Dendritic cell treated with granulocyte-macrophage colony-stimulating factor and Interleukin-4, amounts not matched to agents 40 ng/mL and 50 ng/mL, for 4 days (primary cell): ENCODE measurements at regions not wholly inside any gene's neighbourhood (a gene's known extent, or its start where the extent isn't known, plus 50 kb on each side); places are given as distances from the start of the nearest gene placed in this dataset.

ENCODE experiments used
- H3K27ac Mint-ChIP-seq: one replicate; pipeline ENCODE4 v1.8.0; 2022; ENCODE audit warnings: mild to moderate bottlenecking, mixed read lengths
- H3K27me3 Mint-ChIP-seq: one replicate; pipeline ENCODE4 v1.8.0; 2022; ENCODE audit warnings: mild to moderate bottlenecking, mixed read lengths
- H3K36me3 Mint-ChIP-seq: one replicate; pipeline ENCODE4 v1.8.0; 2022; ENCODE audit warnings: low read depth, mixed read lengths
- H3K4me1 Mint-ChIP-seq: one replicate; pipeline ENCODE4 v1.8.0; 2022; ENCODE audit warnings: low read depth, mixed read lengths
- H3K4me3 Mint-ChIP-seq: one replicate; pipeline ENCODE4 v1.8.0; 2022; ENCODE audit warnings: mild to moderate bottlenecking, moderate library complexity, mixed read lengths
- H3K9me3 Mint-ChIP-seq: one replicate; pipeline ENCODE4 v1.8.0; 2022; ENCODE audit warnings: mixed read lengths
- intact Hi-C: fragments of 100-400 bp; cut with micrococcal nuclease; formaldehyde crosslinking; loops from one replicate; pipeline ENCODE4 v1.15.0; 2022

GRCh38 chr2:234672498-234673150 is 175.7 kb upstream of the ARL4C start:
- Mint-ChIP-seq H3K27ac (no peak overlapping the region), H3K4me1 (no peaks in the 10 kb centered on the region), H3K4me3 (no peak overlapping the region), H3K27me3 (no peaks in the 10 kb centered on the region), H3K36me3 (no peaks in the 10 kb centered on the region), H3K9me3 (no peaks in the 10 kb centered on the region)
- intact Hi-C loops = no loop called here

- H3K27ac Mint-ChIP-seq = no peak overlapping the region
- H3K36me3 Mint-ChIP-seq = no peaks in the 10 kb centered on the region
- no peaks in the 10 kb centered on the region for H3K27me3 Mint-ChIP-seq
- no peak overlapping the region for H3K4me3 Mint-ChIP-seq
- no peaks in the 10 kb centered on the region for H3K4me1 Mint-ChIP-seq
- intact Hi-C loops = no loop called here
- no peaks in the 10 kb centered on the region for H3K9me3 Mint-ChIP-seq
Measured at GRCh38 chr2:234671716-234672115, 174.8 kb upstream of the ARL4C start.

DNA sequence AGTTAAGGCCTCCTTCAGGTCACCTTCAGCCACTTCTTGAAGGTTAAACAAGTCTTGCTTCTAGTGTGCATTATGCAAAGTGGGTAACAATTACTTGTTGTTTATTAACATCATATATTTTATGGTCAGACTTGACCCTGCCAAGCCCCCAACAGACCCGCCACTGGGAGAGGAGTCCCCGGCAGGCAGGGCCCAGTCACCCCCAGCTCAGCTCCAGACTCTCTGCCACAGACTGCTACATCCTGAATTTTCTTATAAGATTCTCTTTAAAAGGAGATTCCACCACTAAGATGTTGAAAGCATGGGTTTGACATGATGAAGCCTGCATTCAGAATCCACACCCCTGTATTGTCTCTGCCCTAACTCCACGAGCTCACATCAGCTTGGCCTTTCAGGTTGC is 174.3 kb upstream of the ARL4C start:
- H3K4me1 Mint-ChIP-seq = no peaks in the 10 kb centered on the region
- peaks cover 3% of the 10 kb centered on the region for H3K9me3 Mint-ChIP-seq
- H3K27me3 Mint-ChIP-seq = no peaks in the 10 kb centered on the region
- H3K36me3 Mint-ChIP-seq = no peaks in the 10 kb centered on the region
- no peak overlapping the region for H3K4me3 Mint-ChIP-seq
- intact Hi-C loops = no loop called here
- H3K27ac Mint-ChIP-seq = no peak overlapping the region

DNA sequence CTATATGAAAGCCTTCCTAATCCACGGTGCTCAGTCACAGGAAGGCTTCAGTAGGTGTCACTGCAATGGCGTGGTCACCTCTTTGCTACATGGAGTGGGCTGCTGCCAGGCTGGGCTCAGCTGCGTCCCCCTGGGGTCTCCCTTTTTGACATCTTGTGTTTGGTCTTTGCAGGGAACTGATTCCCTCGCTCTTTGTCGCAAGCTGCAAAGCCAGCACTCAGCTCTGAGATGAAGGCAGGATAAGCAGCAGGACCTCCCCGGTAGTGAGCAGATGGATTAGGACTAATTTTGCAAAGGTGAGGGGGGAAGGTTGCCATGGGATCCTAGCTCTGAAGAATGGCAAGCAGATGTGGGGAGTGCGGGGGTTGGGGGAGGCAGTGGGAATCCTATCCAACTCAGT is 173.9 kb upstream of the ARL4C start:
- no peak overlapping the region for H3K27ac Mint-ChIP-seq
- H3K4me1 Mint-ChIP-seq = no peaks in the 10 kb centered on the region
- intact Hi-C loops = no loop called here
- no peak overlapping the region for H3K4me3 Mint-ChIP-seq
- H3K36me3 Mint-ChIP-seq = no peaks in the 10 kb centered on the region
- H3K27me3 Mint-ChIP-seq = no peaks in the 10 kb centered on the region
- H3K9me3 Mint-ChIP-seq = peaks cover 7% of the 10 kb centered on the region

- H3K4me3 Mint-ChIP-seq = no peak overlapping the region
- H3K36me3 Mint-ChIP-seq = no peaks in the 10 kb centered on the region
- intact Hi-C loops = no loop called here
- H3K4me1 Mint-ChIP-seq = no peaks in the 10 kb centered on the region
- H3K27ac Mint-ChIP-seq = no peak overlapping the region
- H3K9me3 Mint-ChIP-seq = peaks cover 15% of the 10 kb centered on the region
- H3K27me3 Mint-ChIP-seq = no peaks in the 10 kb centered on the region
Measured at GRCh38 chr2:234670052-234670451, 173.2 kb upstream of the ARL4C start.

DNA sequence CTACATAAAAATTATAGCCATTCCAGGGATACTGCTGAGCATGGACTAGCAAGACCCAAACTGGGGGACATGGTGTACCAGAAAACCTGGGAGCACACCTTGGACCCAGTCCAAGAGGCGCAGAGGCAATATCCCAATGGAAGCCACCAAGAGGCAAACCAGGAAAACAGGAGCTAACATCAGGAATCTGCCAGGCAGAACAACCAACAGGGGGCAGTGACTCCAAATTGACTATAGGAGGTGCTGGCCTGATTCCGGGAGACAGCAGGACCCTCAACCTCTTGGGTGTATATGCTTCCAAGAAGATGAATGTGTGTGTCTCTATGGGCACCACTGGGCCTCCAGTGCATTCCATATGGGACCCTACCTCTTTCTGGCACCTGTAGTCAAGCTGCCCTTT is 172.7 kb upstream of the ARL4C start:
- Mint-ChIP-seq H3K4me3 (no peak overlapping the region), H3K27me3 (no peaks in the 10 kb centered on the region), H3K27ac (no peak overlapping the region), H3K9me3 (peaks cover 19% of the 10 kb centered on the region), H3K4me1 (no peaks in the 10 kb centered on the region), H3K36me3 (no peaks in the 10 kb centered on the region)
- intact Hi-C loops = no loop called here

DNA sequence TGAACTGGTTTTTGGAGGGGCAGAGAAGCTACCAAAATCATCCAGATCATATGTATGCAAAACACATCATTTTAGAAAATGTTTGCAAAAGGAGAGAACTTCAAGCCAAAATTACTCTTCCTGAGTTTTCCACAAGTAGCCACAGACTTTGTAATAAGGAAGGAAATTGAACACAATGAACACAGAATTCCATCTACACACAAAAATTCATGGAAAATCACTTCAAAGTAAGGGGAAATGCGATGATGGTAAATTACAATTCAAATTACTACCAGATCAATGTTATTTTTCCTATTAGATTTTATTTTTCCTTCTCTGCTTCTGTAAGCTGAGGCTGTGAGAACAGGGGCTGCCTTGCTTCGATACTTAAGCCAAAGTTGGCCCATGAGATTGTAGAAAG is 172.1 kb upstream of the ARL4C start:
- Mint-ChIP-seq H3K27me3 (no peaks in the 10 kb centered on the region), H3K27ac (no peak overlapping the region), H3K36me3 (no peaks in the 10 kb centered on the region), H3K4me3 (no peak overlapping the region), H3K9me3 (peaks cover 25% of the 10 kb centered on the region), H3K4me1 (no peaks in the 10 kb centered on the region)
- intact Hi-C loops = no loop called here

- intact Hi-C loops = no loop called here
- no peaks in the 10 kb centered on the region for H3K27me3 Mint-ChIP-seq
- no peaks in the 10 kb centered on the region for H3K36me3 Mint-ChIP-seq
- H3K4me1 Mint-ChIP-seq = no peaks in the 10 kb centered on the region
- H3K4me3 Mint-ChIP-seq = no peak overlapping the region
- H3K9me3 Mint-ChIP-seq = peaks cover 43% of the 10 kb centered on the region
- no peak overlapping the region for H3K27ac Mint-ChIP-seq
Measured at GRCh38 chr2:234666911-234667310, 170.0 kb upstream of the ARL4C start.

- Mint-ChIP-seq H3K27me3 (no peaks in the 10 kb centered on the region), H3K4me1 (no peaks in the 10 kb centered on the region), H3K4me3 (no peak overlapping the region), H3K36me3 (no peaks in the 10 kb centered on the region), H3K9me3 (peaks cover 53% of the 10 kb centered on the region), H3K27ac (no peak overlapping the region)
- intact Hi-C loops = no loop called here
Measured at GRCh38 chr2:234665304-234665703, 168.4 kb upstream of the ARL4C start.

DNA sequence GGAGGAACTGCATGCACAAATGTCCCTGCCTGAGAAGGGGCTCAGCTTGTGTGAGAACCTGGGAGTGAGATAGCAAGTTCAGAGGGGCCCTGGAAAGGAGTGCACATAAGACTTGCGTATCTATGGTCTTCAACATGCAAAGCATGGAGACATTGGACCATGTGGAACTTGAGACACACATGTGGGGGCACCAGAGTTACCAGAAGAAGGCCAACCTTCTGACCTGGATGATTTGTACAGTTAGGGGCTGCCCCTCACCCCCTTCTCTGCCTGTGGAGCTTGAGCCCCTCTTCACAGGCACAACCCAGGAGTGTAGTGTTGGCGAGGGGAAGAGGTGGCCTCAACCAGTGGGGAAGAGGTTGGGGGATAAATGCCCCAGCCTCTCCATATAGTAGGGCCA is 165.0 kb upstream of the ARL4C start:
- H3K9me3 Mint-ChIP-seq = peaks cover 58% of the 10 kb centered on the region
- no peaks in the 10 kb centered on the region for H3K4me1 Mint-ChIP-seq
- no peaks in the 10 kb centered on the region for H3K36me3 Mint-ChIP-seq
- no peak overlapping the region for H3K4me3 Mint-ChIP-seq
- H3K27me3 Mint-ChIP-seq = no peaks in the 10 kb centered on the region
- intact Hi-C loops = no loop called here
- no peak overlapping the region for H3K27ac Mint-ChIP-seq

DNA sequence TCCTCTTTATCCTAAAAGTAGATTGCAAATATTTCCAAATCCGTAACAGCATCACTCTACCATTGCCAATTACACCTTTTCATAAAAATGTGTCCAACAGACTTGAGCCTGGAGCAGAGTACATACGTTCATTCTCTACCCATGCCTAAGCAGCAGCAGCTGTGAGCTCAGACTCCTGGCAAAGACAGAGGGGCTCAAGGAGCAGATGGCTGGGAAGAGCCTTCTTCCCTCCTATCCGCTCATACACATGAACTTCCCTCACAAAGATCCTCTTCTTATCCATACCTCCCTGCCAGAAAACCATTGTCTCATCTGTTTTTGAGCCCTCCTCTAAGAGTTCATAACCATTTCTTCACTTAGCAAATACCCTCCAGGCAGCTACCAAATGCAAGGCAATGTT is 164.3 kb upstream of the ARL4C start:
- no peak overlapping the region for H3K4me3 Mint-ChIP-seq
- H3K36me3 Mint-ChIP-seq = no peaks in the 10 kb centered on the region
- intact Hi-C loops = no loop called here
- no peaks in the 10 kb centered on the region for H3K27me3 Mint-ChIP-seq
- H3K4me1 Mint-ChIP-seq = no peaks in the 10 kb centered on the region
- H3K9me3 Mint-ChIP-seq = peaks cover 58% of the 10 kb centered on the region
- H3K27ac Mint-ChIP-seq = no peak overlapping the region

GRCh38 chr2:234655706-234656105 is 158.8 kb upstream of the ARL4C start:
- Mint-ChIP-seq H3K9me3 (peaks cover 8% of the 10 kb centered on the region), H3K4me1 (no peaks in the 10 kb centered on the region), H3K4me3 (no peak overlapping the region)

GRCh38 chr2:234650911-234651310 is 154.0 kb upstream of the ARL4C start:
- H3K36me3 Mint-ChIP-seq = no peaks in the 10 kb centered on the region
- no peak overlapping the region for H3K4me3 Mint-ChIP-seq

More at GRCh38 chr2:234655706-234656105, 158.8 kb upstream of the ARL4C start:
- Mint-ChIP-seq H3K27ac (no peak overlapping the region), H3K27me3 (no peaks in the 10 kb centered on the region), H3K36me3 (no peaks in the 10 kb centered on the region)
- intact Hi-C loops = no loop called here

DNA sequence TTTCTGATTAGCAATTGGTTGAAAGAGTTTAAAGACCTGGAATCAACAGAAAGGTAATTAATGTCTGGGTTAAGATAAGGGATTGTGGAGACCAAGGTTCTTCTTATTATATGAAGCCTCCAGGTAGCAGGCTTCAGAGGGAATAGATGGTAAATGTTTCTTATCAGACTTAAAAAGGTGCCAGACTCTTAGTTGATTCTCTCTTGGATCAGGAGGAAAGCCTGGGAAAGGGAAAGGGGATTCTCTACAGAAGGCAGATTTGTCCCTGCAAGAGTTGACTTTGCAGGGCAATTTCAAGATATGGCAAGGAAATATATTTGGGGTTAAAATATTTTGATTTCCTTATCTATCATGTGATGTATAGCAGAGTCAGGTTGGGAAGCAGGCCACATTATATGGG is 153.1 kb upstream of the ARL4C start:
- no peaks in the 10 kb centered on the region for H3K9me3 Mint-ChIP-seq
- H3K27me3 Mint-ChIP-seq = no peaks in the 10 kb centered on the region
- no peak overlapping the region for H3K4me3 Mint-ChIP-seq
- no peaks in the 10 kb centered on the region for H3K36me3 Mint-ChIP-seq
- intact Hi-C loops = no loop called here
- no peak overlapping the region for H3K27ac Mint-ChIP-seq
- no peaks in the 10 kb centered on the region for H3K4me1 Mint-ChIP-seq

More at GRCh38 chr2:234650911-234651310, 154.0 kb upstream of the ARL4C start:
- H3K4me1 Mint-ChIP-seq = no peaks in the 10 kb centered on the region
- intact Hi-C loops = no loop called here
- H3K27me3 Mint-ChIP-seq = no peaks in the 10 kb centered on the region
- H3K27ac Mint-ChIP-seq = no peak overlapping the region
- H3K9me3 Mint-ChIP-seq = no peaks in the 10 kb centered on the region

DNA sequence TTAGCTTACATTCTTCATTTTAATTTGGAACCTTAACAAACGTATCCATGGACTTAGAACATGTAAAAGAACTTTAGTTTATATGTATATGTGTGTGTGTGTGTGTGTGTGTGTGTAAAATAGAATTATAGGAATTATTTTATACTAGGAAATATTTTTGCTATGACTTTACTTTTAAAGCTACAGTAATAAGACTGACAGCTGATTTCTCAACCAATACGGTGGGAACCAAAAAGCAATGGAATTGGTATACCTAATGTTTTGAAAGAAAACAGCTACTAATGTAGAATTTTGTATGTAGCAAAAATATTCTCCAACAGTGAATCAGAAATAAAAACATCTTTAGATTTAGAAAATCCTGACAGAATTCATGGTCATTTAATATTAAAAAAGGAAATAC is 146.5 kb upstream of the ARL4C start:
- no peak overlapping the region for H3K4me3 Mint-ChIP-seq
- no peak overlapping the region for H3K27ac Mint-ChIP-seq
- no peaks in the 10 kb centered on the region for H3K4me1 Mint-ChIP-seq
- H3K27me3 Mint-ChIP-seq = no peaks in the 10 kb centered on the region
- H3K9me3 Mint-ChIP-seq = peaks cover 29% of the 10 kb centered on the region
- no peaks in the 10 kb centered on the region for H3K36me3 Mint-ChIP-seq
- intact Hi-C loops = no loop called here
